WI38 (cell line): ENCODE measurements at regions not wholly inside any gene's neighbourhood (a gene's known extent, or its start where the extent isn't known, plus 50 kb on each side); places are given as distances from the start of the nearest gene placed in this dataset.

Experiments used
- H3K4me3 ChIP-seq: 2 replicates; pipeline ENCODE4 v1.5.1; 2011; ENCODE audit warnings: low read depth, mild to moderate bottlenecking, control low read depth, low read length
- TF ChIP-seq, protein P1 (sequence below): IDR thresholded peaks from 2 replicates; pipeline ENCODE4 v1.5.1; 2012; ENCODE audit warnings: low read depth, mild to moderate bottlenecking, control low read depth, low read length

DNA sequence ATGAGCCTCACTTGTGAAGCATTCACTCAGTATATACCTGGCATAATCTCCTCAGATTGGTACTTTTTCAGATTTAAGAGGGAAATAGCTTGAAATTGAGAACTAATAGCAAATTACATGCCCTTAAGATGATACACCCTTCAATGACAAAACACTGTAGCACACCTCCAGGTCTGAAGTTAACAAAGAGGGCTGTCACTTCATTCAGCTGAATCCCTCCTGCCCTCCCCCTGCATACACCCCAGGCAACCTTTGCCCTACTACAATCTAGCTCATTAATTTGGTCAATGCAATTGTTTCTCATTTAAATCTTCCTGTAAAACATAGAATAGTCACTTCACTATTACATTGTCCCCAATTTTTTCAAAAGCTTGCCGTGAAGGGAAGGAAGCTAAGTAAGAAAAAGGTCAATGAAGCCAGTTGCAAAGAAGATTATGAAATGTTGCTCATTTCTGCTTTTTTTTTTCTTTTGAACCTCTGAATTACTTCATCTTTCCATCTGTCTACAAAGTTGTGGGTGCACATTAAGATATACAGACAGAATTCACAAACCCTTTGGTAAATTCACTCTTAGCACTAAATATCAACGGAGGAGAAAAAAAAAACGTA, 294.8 kb upstream of the PTGER4 start:
- no peak overlapping the region for H3K4me3 ChIP-seq
- TF ChIP-seq, protein P1, sequence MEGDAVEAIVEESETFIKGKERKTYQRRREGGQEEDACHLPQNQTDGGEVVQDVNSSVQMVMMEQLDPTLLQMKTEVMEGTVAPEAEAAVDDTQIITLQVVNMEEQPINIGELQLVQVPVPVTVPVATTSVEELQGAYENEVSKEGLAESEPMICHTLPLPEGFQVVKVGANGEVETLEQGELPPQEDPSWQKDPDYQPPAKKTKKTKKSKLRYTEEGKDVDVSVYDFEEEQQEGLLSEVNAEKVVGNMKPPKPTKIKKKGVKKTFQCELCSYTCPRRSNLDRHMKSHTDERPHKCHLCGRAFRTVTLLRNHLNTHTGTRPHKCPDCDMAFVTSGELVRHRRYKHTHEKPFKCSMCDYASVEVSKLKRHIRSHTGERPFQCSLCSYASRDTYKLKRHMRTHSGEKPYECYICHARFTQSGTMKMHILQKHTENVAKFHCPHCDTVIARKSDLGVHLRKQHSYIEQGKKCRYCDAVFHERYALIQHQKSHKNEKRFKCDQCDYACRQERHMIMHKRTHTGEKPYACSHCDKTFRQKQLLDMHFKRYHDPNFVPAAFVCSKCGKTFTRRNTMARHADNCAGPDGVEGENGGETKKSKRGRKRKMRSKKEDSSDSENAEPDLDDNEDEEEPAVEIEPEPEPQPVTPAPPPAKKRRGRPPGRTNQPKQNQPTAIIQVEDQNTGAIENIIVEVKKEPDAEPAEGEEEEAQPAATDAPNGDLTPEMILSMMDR = no peak

DNA sequence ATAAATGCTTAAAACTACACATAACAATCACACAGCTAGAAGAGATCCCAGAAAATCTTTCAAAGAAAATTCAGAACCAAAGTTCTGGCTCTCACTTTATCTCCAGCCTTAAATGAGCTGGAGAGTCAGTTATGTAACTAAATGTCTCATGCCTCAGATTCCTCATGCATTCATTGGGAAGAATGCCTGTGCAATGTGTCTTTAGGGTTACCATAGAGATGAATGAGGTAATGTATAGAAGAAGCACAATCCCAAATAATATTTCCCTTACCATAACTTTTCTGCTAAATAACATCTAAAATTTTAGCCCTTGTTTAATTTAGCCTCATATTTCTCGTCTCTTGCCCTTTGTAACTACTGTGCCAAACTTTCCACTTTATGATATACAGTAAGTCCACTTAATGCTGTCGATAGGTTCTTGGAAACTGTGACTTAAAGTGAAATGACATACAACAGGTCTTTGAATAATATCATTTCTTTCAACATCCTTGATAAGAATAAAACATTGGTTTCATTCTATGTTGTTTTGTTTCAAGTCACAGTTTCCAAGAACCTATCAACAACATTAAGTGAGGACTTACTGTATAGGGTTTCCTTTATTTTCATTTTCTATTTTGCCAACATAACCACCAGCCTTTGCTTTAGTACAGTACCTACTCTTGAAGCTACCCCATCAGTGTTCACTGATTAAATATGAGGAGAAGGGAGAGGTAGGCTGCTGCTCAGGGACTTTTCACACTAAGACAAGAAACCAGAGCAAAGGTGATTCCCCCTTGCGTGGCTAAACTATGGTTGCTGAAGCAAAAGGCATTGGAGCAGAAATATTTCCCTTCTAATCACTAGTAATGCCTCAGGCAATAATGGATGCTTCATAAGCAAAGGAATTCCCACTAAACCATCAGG, 295.7 kb upstream of the PTGER4 start:
- no peak overlapping the region for H3K4me3 ChIP-seq
- TF ChIP-seq, protein P1 = no peak

DNA sequence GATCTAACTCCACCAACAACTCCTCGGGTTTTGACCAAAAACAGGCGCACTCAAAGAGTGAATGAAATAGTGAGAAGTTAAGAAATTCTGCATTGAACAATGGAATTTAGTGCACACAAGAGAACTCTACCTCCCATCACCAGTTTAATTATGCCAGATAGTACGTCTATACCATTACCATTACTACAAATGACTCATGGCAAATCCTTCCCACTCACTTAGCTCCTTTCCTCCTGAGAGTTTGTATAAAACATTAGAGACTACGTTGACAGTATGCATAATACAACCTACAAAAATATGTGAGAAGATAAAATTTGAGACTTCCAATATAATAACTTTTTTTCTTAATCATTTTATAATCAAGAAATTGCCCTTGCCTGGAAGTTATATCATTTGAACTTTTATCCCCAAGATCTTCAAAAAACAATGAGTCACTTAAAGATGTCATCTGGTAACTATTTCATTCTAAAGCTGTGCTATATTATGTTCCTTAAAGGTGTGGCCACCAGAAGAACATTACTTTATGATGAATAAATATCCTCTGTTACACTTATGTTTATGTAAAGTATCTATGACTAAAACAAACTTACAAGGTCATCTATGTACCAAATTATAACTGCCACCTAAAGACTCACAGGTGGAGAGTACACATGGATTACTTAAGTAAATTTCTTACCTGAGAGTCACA, 297.9 kb upstream of the PTGER4 start:
- TF ChIP-seq, protein P1 = no peak
- no peak overlapping the region for H3K4me3 ChIP-seq

DNA sequence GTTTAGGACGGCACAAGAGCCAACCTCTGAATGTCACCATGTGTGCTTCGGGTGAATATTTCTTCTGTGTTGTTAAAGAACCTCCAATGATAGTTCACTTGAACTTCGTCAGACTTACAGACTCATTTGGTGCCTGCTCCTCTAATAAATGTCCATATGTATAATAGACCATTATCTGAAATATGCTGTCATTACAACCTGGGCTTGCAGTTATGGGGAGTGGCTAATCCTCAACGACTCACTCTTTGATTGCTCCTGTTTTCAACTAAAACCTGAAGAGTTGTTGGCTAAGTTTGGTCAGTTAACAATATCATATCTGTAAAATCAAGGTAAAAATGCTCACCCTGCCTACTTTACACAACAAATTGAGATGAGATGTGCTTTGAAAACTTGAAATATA, 298.7 kb upstream of the PTGER4 start:
- H3K4me3 ChIP-seq = no peak overlapping the region
- TF ChIP-seq, protein P1 = no peak

DNA sequence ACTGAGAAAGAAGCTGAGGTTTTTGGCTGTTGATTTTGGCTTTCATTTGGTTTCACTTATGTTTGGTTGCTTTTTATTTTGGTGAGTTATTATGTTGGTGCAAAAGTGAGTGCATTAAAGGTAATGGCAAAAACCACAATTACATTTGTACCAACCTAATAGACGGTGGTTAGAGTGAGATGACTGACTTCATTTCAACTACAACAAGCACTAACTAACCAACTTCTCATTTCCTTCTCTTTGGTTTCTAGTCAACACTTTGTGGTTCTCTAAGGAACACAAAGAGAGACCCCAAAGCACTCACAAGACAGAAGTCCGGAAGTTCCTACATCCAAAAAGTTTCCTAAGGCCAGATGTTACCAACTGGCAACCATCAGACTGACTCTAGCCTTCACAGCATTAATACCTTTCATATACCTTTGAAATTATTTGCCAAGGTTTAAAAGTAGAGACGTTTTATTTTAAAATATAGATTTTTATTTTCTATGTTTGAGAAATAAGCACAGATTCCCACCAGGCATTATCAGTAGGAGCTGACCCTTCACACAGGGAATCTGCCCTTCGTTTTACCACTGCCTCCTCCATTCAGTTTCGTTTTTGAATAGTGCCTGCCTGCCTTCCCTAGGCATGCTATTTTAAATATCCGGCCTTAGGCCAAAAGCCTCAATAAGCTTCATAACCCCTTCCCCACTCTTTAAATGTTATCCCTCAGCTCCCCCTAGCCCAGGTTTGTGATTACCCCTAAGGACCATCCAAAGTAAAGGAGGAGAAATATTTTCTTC, 301.1 kb upstream of the PTGER4 start:
- TF ChIP-seq, protein P1 = no peak

DNA sequence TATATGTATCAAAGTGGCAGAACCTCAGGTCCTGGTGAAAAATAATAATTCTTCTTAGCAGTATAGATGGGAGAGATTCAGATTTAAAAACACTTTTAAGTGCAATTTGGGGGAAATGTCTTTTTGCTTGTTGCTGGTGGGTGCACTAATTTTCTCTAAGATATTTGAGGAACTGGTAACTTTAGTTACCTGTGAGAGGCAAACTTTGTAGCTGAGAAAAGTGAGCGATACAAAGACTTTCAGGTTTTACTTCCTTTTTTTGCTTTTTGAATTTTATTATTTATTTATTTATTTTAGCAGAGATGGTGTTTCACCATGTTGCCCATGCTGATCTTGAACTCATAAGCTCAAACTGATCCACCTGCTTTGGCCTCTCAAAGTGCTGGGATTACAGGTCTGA, 303.1 kb upstream of the PTGER4 start:
- TF ChIP-seq, protein P1 = no peak
- no peak overlapping the region for H3K4me3 ChIP-seq

More for the DNA sequence above, 301.1 kb upstream of the PTGER4 start:
- no peak overlapping the region for H3K4me3 ChIP-seq
